NCI-H2196 treated with DMSO at 0.1 percent for 48 hours (cell line): ENCODE measurements at regions not wholly inside any gene's neighbourhood (a gene's known extent, or its start where the extent isn't known, plus 50 kb on each side); places are given as distances from the start of the nearest gene placed in this dataset.
"Not testable (repeated sequence)": the region's sequence is repeated elsewhere in the genome, so short reads cannot be mapped to it uniquely, and the experiment has no call there.

Experiments
- DNase-seq: peaks from one replicate; lab custom pipeline; 2025; ENCODE audit not compliant: unreplicated experiment; lab: John Stamatoyannopoulos, UW

GRCh38 chr11:23923357-23923756, 573.5 kb upstream of the LUZP2 start:
- DNase-seq = no peak

- DNase-seq = no peak
Observed at GRCh38 chr11:23924226-23924625, 572.6 kb upstream of the LUZP2 start.

GRCh38 chr11:23931443-23931842, 565.4 kb upstream of the LUZP2 start:
- no peak for DNase-seq

GRCh38 chr11:23932485-23932898, 564.4 kb upstream of the LUZP2 start:
- DNase-seq = no peak

- no peak for DNase-seq
Observed at GRCh38 chr11:23933721-23934120, 563.1 kb upstream of the LUZP2 start.

GRCh38 chr11:23934671-23935270, 562.1 kb upstream of the LUZP2 start:
- DNase-seq = not testable (repeated sequence)

GRCh38 chr11:23942117-23942815, 554.6 kb upstream of the LUZP2 start:
- DNase-seq = not testable (repeated sequence)

GRCh38 chr11:23944923-23945322, 551.9 kb upstream of the LUZP2 start:
- no peak for DNase-seq

- no peak for DNase-seq
Observed at GRCh38 chr11:23947883-23948282, 549.0 kb upstream of the LUZP2 start.

GRCh38 chr11:23948851-23949250, 548.0 kb upstream of the LUZP2 start:
- no peak for DNase-seq

GRCh38 chr11:23953951-23954710, 542.7 kb upstream of the LUZP2 start:
- no peak for DNase-seq

- no peak for DNase-seq
Observed at GRCh38 chr11:23954730-23955129, 542.1 kb upstream of the LUZP2 start.

- no peak for DNase-seq
Observed at GRCh38 chr11:23956586-23956985, 540.3 kb upstream of the LUZP2 start.

GRCh38 chr11:23957314-23957713, 539.5 kb upstream of the LUZP2 start:
- DNase-seq = no peak

- DNase-seq = no peak
Observed at GRCh38 chr11:23959462-23959861, 537.4 kb upstream of the LUZP2 start.

GRCh38 chr11:23961503-23962338, 535.1 kb upstream of the LUZP2 start:
- DNase-seq = no peak

- no peak for DNase-seq
Observed at GRCh38 chr11:23973244-23973643, 523.6 kb upstream of the LUZP2 start.

- no peak for DNase-seq
Observed at GRCh38 chr11:23974051-23974450, 522.8 kb upstream of the LUZP2 start.

GRCh38 chr11:23974601-23975000, 522.3 kb upstream of the LUZP2 start:
- no peak for DNase-seq

GRCh38 chr11:23976426-23976825, 520.4 kb upstream of the LUZP2 start:
- no peak for DNase-seq

- no peak for DNase-seq
Observed at GRCh38 chr11:23976841-23977271, 520.0 kb upstream of the LUZP2 start.
